Mucosa of descending colon (tissue), 3 donors: ENCODE measurements at regions not wholly inside any gene's neighbourhood (a gene's known extent, or its start where the extent isn't known, plus 50 kb on each side); places are given as distances from the start of the nearest gene placed in this dataset.

Experiments
- ATAC-seq: fragments of 200-7000 bp; cut with Tn5 transposase; one replicate; pipeline ENCODE4 v1.9.1; 2020; ENCODE audit warnings: mild to moderate bottlenecking, moderate library complexity
- DNase-seq, 3 donors: peaks; one replicate each; pipeline ENCODE4 v3.0.0-alpha.2; 2020
- H3K36me3 ChIP-seq: fragments of 200-600 bp; one replicate; pipeline ENCODE4 v1.8.0; 2021; ENCODE audit warnings: low read depth, mild to moderate bottlenecking
- H3K4me1 ChIP-seq: fragments of 200-600 bp; one replicate; pipeline ENCODE4 v1.8.0; 2021; ENCODE audit warnings: low read depth, mild to moderate bottlenecking
- H3K4me3 ChIP-seq: fragments of 200-600 bp; one replicate; pipeline ENCODE4 v1.8.0; 2021; ENCODE audit warnings: mild to moderate bottlenecking
- H3K9me3 ChIP-seq: fragments of 200-600 bp; one replicate; pipeline ENCODE4 v1.8.0; 2021; ENCODE audit warnings: mild to moderate bottlenecking
- CTCF ChIP-seq: fragments of 200-600 bp; IDR thresholded peaks from one replicate; pipeline ENCODE4 v1.8.0; 2022; ENCODE audit warnings: antibody characterized with exemption, mild to moderate bottlenecking
- intact Hi-C, 2 donors: fragments of 100-400 bp; cut with DNase I in 1 of 2; cut with micrococcal nuclease in 1 of 2; formaldehyde crosslinking; loops; one replicate each; pipeline versions ENCODE4 v1.11.0 to v1.11.1; 2022; cut with DNase I, micrococcal nuclease
- donor health status: DM: no; HTN: no; CAD: no; lungs with moderate emphysema.
- donor health status: DM: no; HTN: no; CAD: no.
- donor health status: DM: no; HTN: yes; CAD: no.

- intact Hi-C loops, result no loop called here
Measured at GRCh38 chr14:49971156-49972130, 78.6 kb downstream of the ARF6 start.

GRCh38 chr14:49972131-49972671, 79.3 kb downstream of the ARF6 start:
- Histone ChIP-seq H3K4me1 (peaks cover 62% of the 10 kb centered on the region), H3K36me3 (no peaks in the 10 kb centered on the region), H3K9me3 (no peaks in the 10 kb centered on the region), H3K4me3 (no peak overlapping the region)
- peak in 1 of 3 donors; percentile 74 for DNase-seq
- ATAC-seq, result peak; percentile 63
- intact Hi-C loops, result no loop called here
- TF ChIP-seq CTCF, result no peak

More at GRCh38 chr14:49971156-49972130, 78.6 kb downstream of the ARF6 start:
- Histone ChIP-seq H3K4me1 (peaks cover 58% of the 10 kb centered on the region), H3K36me3 (no peaks in the 10 kb centered on the region), H3K9me3 (no peaks in the 10 kb centered on the region), H3K4me3 (no peak overlapping the region)
- no peak for TF ChIP-seq CTCF
- ATAC-seq, result peak; percentile 47
- peak in 1 of 3 donors; percentile 68 for DNase-seq

- intact Hi-C loops, result no loop called here
Measured at GRCh38 chr14:49972823-49973222, 79.9 kb downstream of the ARF6 start.

GRCh38 chr14:49975276-49975675, 82.4 kb downstream of the ARF6 start:
- Histone ChIP-seq H3K4me3 (no peak overlapping the region), H3K36me3 (no peaks in the 10 kb centered on the region), H3K9me3 (no peaks in the 10 kb centered on the region), H3K4me1 (peaks cover 59% of the 10 kb centered on the region)
- ATAC-seq (no peak), DNase-seq (no peak)
- no peak for TF ChIP-seq CTCF
- intact Hi-C loops, result no loop called here

More at GRCh38 chr14:49972823-49973222, 79.9 kb downstream of the ARF6 start:
- peaks cover 64% of the 10 kb centered on the region for H3K4me1 ChIP-seq
- H3K4me3 ChIP-seq, result no peak overlapping the region
- peak; percentile 62 to 78 (median 69) for DNase-seq
- peak; percentile 69 for ATAC-seq
- H3K9me3 ChIP-seq, result no peaks in the 10 kb centered on the region
- H3K36me3 ChIP-seq, result no peaks in the 10 kb centered on the region
- TF ChIP-seq CTCF, result no peak

GRCh38 chr14:49975799-49976198, 82.9 kb downstream of the ARF6 start:
- H3K9me3 ChIP-seq, result no peaks in the 10 kb centered on the region
- TF ChIP-seq CTCF, result no peak
- intact Hi-C loops, result no loop called here
- peaks cover 54% of the 10 kb centered on the region for H3K4me1 ChIP-seq
- peak in 1 of 3 donors; percentile 73 for DNase-seq
- H3K36me3 ChIP-seq, result no peaks in the 10 kb centered on the region
- peak; percentile 68 for ATAC-seq
- no peak overlapping the region for H3K4me3 ChIP-seq
